Activated CD4-positive, alpha-beta T cell treated with anti-CD3 and anti-CD28 coated beads, Interleukin-2, amount 50 U/mL, for 48 hours (primary cell): ENCODE measurements at regions not wholly inside any gene's neighbourhood (a gene's known extent, or its start where the extent isn't known, plus 50 kb on each side); places are given as distances from the start of the nearest gene placed in this dataset.

Experiments used
- DNase-seq, 2 experiments: peaks; one replicate each; pipeline ENCODE4 v3.0.0-alpha.2; 2020

- DNase-seq, result no peak
These were observed 1111.3 kb downstream of the TYW1 start for GRCh38 chr7:68107968-68108367.

GRCh38 chr7:68109299-68109698 is 1112.7 kb downstream of the TYW1 start:
- DNase-seq, result no peak

- no peak for DNase-seq
These were observed 1122.8 kb downstream of the TYW1 start for GRCh38 chr7:68119411-68119810.

DNA sequence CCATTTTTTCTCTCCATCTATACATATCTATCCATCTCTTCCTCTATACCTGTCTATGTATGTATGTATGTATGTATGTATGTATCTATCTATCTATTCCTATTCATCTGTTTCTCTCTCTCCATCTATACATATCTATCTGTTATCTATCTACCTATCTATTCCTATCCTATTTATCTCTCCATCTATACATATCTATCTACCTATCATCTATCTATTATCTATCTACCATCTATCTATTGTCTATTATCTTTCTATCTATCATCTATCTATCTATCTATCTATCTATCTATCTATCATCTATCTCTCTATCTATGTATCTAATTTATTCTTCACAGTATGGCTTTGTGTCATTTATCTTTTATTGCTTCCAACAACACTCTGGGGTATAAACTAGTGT is 1124.4 kb downstream of the TYW1 start:
- DNase-seq, result no peak

GRCh38 chr7:68121655-68122054 is 1125.0 kb downstream of the TYW1 start:
- no peak for DNase-seq

GRCh38 chr7:68122801-68123200 is 1126.2 kb downstream of the TYW1 start:
- no peak for DNase-seq

- no peak for DNase-seq
These were observed 1128.5 kb downstream of the TYW1 start for GRCh38 chr7:68125168-68125567.

DNA sequence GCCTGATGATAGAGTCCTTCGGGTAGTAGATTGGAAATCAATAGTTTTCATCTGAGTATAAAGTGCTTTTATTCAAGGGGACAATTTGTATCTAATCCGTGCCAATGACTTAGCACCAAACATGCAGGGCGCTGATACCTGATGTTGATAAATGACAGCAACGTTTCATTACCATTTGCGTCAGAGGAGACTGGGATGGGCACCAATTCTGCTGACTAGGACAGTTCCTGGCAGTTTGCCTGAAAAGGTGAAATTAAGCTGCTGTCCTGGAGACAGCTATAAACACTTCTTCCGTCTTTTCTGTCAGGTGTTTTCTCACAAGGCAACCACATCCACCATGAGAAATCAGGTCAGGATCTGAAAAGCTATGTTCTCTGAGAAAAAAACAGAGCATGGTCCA is 1136.4 kb downstream of the TYW1 start:
- no peak for DNase-seq

DNA sequence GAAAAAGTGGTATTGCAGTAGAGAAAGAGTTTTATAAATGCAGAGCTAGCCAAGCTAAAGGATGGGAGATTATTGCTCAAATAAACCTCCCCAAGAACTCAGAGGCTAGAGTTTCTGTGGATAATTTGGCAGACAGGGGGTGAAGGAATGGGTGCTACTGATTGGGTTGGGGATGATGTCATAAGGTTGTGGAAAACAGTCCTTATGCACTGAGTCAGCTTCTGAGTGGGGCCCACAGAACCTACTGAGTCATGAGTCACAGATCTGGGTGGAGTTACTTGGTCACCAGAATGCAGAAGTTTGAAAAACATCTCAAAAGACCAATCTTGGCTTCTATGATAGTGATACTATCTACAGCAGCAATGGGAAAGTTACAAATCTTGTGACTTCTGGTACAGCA is 1146.7 kb downstream of the TYW1 start:
- DNase-seq, result no peak

DNA sequence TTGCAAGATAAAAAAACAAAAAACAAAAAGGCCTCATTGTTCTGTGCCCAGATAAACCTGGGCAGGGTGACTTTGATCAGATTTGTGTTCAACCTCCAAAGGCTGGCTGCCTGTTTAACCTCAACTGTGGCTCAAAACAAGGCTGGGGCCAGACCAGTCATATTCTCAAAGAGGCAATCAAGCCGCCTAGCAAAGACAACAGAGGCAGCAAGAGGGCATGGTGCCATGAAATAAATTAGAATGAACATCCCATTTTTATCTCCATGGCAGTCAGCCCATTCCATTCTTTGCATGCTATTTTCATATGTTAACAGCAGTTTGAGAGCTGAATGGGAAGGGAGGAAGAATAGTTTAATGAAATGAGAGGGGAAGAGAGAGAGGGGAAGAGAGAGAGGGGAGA is 1150.3 kb downstream of the TYW1 start:
- DNase-seq, result no peak

GRCh38 chr7:68147614-68148238 is 1151.1 kb downstream of the TYW1 start:
- no peak for DNase-seq

DNA sequence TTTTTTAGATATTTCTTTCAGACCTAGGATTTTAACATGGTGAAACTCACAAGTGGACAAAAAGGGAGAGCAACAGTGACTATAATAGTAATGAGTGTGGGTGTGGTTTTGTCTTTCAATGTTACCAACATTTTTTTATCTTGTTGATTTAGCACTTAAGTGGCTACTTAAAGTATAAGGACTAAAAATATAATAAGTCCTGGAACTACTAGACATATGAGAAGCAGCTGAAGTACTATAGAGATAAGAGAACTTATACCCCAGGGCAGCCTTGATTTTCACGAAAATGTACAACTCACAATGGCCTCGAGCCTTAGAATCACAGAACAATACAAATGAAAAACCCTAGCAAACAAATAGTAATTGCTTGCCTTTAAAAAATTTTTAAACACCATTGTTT is 1151.8 kb downstream of the TYW1 start:
- no peak for DNase-seq

DNA sequence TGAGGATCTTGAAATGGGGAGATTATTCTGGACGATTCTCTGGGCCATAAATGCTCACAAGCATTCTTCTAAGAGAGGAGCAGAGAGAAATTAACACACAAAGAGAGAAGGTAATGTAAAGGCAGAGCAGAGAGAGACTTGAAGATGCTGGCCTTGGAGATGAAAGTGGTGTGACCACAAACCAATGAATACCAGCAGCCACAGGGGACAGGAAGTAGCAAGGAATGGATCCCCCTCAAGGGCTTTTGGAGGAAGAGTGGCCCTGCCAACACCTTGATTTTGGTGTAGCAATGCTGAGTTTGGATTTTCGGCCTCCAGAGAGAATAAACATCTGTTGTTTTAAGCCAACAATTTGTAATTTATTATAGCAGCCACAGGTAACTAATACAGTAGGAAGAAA is 1155.6 kb downstream of the TYW1 start:
- no peak for DNase-seq

- DNase-seq, result no peak
These were observed 1159.0 kb downstream of the TYW1 start for GRCh38 chr7:68155676-68156075.

DNA sequence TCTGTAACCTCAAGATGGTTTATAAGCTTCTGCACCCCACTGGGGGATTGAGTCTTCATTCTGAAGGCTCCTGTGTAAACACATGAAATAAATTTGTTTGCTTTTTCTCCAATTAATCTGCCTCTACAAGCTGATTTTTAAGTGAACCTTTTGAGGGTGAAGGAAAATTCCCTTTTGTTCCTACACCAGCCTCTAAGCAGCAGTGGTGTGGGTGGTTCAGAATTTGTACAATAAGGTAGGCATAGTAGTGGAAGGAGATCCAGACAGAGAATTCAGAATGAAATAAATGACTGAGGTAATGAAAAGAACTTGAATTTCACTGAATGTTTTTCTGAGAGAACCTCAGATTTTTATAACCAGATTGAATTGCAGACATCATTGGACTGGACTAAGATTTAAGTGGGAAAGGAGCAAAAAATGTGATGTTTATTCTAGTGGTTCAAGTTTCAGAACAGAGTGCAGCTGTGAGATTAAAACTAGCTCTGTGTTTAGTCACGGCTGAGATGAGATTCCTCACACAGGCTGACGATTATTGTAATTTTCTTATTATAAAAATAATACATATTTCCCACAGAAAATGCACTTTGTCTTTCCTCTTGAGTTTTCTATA is 1162.2 kb downstream of the TYW1 start:
- no peak for DNase-seq

- no peak for DNase-seq
These were observed 1166.1 kb downstream of the TYW1 start for GRCh38 chr7:68162712-68163111.

- no peak for DNase-seq
These were observed 1169.9 kb downstream of the TYW1 start for GRCh38 chr7:68166525-68166924.

- no peak for DNase-seq
These were observed 1176.9 kb downstream of the TYW1 start for GRCh38 chr7:68173513-68173912.

GRCh38 chr7:68176974-68177373 is 1180.3 kb downstream of the TYW1 start:
- DNase-seq, result peak in 1 of 2 experiments; percentile 7

DNA sequence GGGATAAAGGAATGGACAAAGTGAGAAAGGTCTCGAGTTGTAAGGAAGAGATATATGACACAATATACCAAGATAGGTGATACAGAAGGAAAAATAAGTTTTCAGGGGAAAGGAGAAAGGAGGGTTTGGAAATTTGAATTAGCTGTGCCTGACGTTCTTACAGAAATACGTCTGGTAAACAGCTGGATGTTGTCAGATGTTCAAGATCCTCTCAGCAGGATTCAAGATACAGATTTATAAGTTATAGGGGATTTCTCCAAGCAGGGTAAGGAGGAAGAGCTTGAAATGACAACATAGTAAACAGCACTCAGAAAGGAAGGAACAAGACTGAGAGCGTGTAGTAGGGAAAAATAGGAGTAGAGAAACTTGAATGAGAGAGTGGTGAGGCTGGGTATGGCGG is 1184.1 kb downstream of the TYW1 start:
- DNase-seq, result no peak

DNA sequence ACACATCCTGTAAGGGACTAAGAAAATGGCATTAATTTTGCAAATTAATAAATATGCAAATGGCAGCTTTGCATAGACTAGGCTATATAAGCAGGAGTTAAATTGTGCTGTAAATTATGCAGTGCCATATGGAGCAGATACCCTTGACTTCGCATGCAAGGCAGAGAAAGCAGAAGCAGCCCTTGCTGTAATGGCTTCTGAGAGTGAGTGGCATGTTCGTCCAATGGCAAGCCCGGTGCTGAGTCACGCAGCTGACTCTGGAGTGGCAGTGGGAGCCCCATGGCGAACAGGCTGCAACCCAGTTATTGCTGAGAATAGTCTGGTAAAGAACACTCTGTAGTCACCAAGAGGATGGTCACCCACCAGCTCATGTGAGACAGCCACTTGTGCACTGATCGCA is 1186.5 kb downstream of the TYW1 start:
- DNase-seq, result no peak

- no peak for DNase-seq
These were observed 1189.2 kb downstream of the TYW1 start for GRCh38 chr7:68185631-68186456.

DNA sequence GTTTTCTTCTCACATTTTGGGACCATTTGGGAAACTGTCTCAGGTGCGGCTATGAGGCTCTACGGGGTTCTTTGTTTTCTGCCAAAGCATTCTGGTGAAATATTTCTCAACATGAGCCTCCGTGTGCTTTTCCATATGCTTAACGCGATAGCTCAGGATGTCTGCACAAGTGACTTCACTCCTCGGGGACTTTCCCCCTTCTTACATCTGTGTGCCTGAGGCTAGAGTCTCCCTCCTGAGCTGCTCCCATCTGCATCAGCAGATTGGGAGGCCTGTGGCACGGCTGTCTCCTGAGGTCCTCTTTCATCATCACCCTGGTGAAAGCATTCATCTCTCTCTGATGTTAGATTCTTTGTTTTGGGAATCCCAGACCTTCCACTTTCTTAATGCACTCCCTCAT is 1190.9 kb downstream of the TYW1 start:
- DNase-seq, result no peak

GRCh38 chr7:68192941-68193340 is 1196.3 kb downstream of the TYW1 start:
- DNase-seq, result no peak
